ENCODE measurements at regions not wholly inside any gene's neighbourhood (a gene's known extent, or its start where the extent isn't known, plus 50 kb on each side); places are given as distances from the start of the nearest gene placed in this dataset. TPM values are rescaled to one million over a fixed set of nuclear protein-coding genes. Genes with fewer than 3 reads are reported as not detected.
"Not testable (repeated sequence)": the region's sequence is repeated elsewhere in the genome, so short reads cannot be mapped to it uniquely, and the experiment has no call there.

GRCh38 chr18:28267878-28268625 lies 91.1 kb upstream of the CDH2 start:
- ATAC-seq (no peak), DNase-seq (no peak)
- Histone ChIP-seq H3K36me3 (no peaks in the 10 kb centered on the region), H3K27me3 (ENCODE audit: low read depth) (no peaks in the 10 kb centered on the region), H3K4me3 (no peak overlapping the region), H3K9me3 (no peaks in the 10 kb centered on the region), H3K27ac (no peak overlapping the region), H3K4me1 (no peaks in the 10 kb centered on the region)
- TF ChIP-seq, protein P1, sequence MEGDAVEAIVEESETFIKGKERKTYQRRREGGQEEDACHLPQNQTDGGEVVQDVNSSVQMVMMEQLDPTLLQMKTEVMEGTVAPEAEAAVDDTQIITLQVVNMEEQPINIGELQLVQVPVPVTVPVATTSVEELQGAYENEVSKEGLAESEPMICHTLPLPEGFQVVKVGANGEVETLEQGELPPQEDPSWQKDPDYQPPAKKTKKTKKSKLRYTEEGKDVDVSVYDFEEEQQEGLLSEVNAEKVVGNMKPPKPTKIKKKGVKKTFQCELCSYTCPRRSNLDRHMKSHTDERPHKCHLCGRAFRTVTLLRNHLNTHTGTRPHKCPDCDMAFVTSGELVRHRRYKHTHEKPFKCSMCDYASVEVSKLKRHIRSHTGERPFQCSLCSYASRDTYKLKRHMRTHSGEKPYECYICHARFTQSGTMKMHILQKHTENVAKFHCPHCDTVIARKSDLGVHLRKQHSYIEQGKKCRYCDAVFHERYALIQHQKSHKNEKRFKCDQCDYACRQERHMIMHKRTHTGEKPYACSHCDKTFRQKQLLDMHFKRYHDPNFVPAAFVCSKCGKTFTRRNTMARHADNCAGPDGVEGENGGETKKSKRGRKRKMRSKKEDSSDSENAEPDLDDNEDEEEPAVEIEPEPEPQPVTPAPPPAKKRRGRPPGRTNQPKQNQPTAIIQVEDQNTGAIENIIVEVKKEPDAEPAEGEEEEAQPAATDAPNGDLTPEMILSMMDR (IDR thresholded peaks at IDR 0.05) = no peak
- intact Hi-C loops (cut with DNase I) = no loop called here

- ATAC-seq (no peak), DNase-seq (no peak)
- TF ChIP-seq, protein P1 (IDR thresholded peaks at IDR 0.05) = no peak
- H3K27me3 ChIP-seq (ENCODE audit: low read depth) = no peaks in the 10 kb centered on the region
- no peak overlapping the region for H3K4me3 ChIP-seq
- H3K27ac ChIP-seq = no peak overlapping the region
- intact Hi-C loops (cut with DNase I) = no loop called here
- H3K4me1 ChIP-seq = no peaks in the 10 kb centered on the region
- H3K36me3 ChIP-seq = no peaks in the 10 kb centered on the region
- no peaks in the 10 kb centered on the region for H3K9me3 ChIP-seq
Observed at GRCh38 chr18:28267276-28267675, 90.3 kb upstream of the CDH2 start.

- Histone ChIP-seq H3K27me3 (ENCODE audit: low read depth) (no peaks in the 10 kb centered on the region), H3K36me3 (no peaks in the 10 kb centered on the region), H3K9me3 (no peaks in the 10 kb centered on the region), H3K27ac (no peak overlapping the region), H3K4me1 (no peaks in the 10 kb centered on the region), H3K4me3 (no peak overlapping the region)
- DNase-seq = no peak
- no peak for ATAC-seq
- TF ChIP-seq, protein P1 (IDR thresholded peaks at IDR 0.05) = no peak
- intact Hi-C loops (cut with DNase I) = no loop called here
Observed at GRCh38 chr18:28256166-28256565, 79.2 kb upstream of the CDH2 start.

DNA sequence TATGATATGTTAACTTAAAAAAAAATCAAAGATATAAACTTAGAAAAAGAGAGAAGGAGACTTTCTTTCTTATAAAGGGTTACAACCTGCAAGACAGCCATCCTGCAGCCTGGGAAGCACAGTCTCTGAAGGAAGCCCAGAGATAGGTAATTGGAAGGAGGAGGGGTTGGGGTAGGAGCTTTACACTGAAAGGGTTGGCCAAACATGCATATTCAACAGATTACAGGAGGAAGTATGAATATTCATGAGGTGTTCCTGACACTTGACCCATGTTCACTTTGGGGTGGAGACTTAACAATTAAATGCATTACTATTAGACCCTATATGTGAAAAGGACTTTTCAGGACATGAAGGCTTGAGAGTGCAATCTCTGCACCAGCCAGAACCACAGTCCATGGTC lies 71.7 kb upstream of the CDH2 start:
- no peaks in the 10 kb centered on the region for H3K36me3 ChIP-seq
- DNase-seq (no peak), ATAC-seq (no peak)
- H3K4me1 ChIP-seq = no peaks in the 10 kb centered on the region
- no peak overlapping the region for H3K4me3 ChIP-seq
- no peaks in the 10 kb centered on the region for H3K9me3 ChIP-seq
- TF ChIP-seq, protein P1 (IDR thresholded peaks at IDR 0.05) = no peak
- no peaks in the 10 kb centered on the region for H3K27me3 ChIP-seq (ENCODE audit: low read depth)
- intact Hi-C loops (cut with DNase I) = no loop called here
- no peak overlapping the region for H3K27ac ChIP-seq

DNA sequence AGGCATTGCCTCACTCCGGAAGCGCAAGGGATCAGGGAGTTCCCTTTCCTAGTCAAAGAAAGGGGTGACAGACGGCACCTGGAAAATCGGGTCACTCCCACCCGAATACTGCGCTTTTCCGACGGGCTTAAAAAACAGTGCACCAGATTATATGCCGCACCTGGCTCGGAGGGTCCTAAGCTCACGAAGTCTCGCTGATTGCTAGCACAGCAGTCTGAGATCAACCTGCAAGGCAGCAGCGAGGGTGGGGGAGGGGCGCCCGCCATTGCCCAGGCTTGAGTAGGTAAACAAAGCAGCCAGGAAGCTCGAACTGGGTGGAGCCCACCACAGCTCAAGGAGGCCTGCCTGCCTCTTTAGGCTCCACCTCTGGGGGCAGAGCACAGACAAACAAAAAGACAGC lies 63.7 kb upstream of the CDH2 start:
- intact Hi-C loops (cut with DNase I); DNase-seq: not testable (repeated sequence)

DNA sequence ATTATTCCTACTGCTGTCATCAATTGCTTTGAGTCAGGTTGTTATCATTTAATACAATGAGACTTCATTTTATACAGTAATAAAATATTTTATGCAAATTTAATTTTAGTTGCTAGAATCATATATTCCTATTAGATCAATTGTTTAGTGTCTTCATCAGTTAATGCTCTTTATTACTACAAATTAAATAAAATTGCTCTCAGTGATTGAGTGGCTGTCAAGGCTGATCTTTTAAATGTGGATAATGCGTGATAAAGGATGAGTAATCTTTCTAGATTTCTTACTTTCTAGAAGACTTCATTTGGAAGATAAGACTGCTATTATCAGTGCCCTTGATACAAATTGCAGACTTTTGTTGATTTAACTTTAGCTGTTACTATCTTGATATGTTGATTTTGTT lies 59.6 kb upstream of the CDH2 start:
- H3K9me3 ChIP-seq = no peaks in the 10 kb centered on the region
- ATAC-seq (no peak), DNase-seq (no peak)
- intact Hi-C loops (cut with DNase I) = no loop called here
- no peak overlapping the region for H3K4me3 ChIP-seq
- TF ChIP-seq, protein P1 (IDR thresholded peaks at IDR 0.05) = no peak
- no peaks in the 10 kb centered on the region for H3K36me3 ChIP-seq
- H3K27ac ChIP-seq = no peak overlapping the region
- H3K27me3 ChIP-seq (ENCODE audit: low read depth) = no peaks in the 10 kb centered on the region
- H3K4me1 ChIP-seq = no peaks in the 10 kb centered on the region

More for the DNA sequence above, 63.7 kb upstream of the CDH2 start:
- H3K27me3 ChIP-seq (ENCODE audit: low read depth); H3K4me3 ChIP-seq; H3K4me1 ChIP-seq; H3K9me3 ChIP-seq; H3K27ac ChIP-seq; H3K36me3 ChIP-seq; ATAC-seq: not testable (repeated sequence)

Small RNA genes lying in the stretch of these regions (microRNA-seq; reads per million reads assigned to microRNA genes)
- not detected for gene MIR302F (ENCODE audit: borderline number of aligned reads)

Data from lower lobe of right lung (tissue), 2 donors.